ENCODE measurements at regions not wholly inside any gene's neighbourhood (a gene's known extent, or its start where the extent isn't known, plus 50 kb on each side); places are given as distances from the start of the nearest gene placed in this dataset.

GRCh38 chr2:181812106-181812743, 79.3 kb upstream of the ITPRID2 start:
- intact Hi-C loops (cut with DNase I; ENCODE audit: low total_unique reads) = no loop called here
- WGBS, 5 donors = 24 to 61% (median 39%) methylated on average over 2 of the region's 2 CpGs
- Histone ChIP-seq H3K27me3 (no peaks in the 10 kb centered on the region), H3K4me3 (no peak overlapping the region), H3K4me1 (peaks cover 0 to 43% (median 20%) of the 10 kb centered on the region in 4 donors), H3K27ac (peak overlapping the region in 4 of 5 donors; percentile 69 to 85 (median 81)), H3K9me3 (no peaks in the 10 kb centered on the region), H3K36me3 (no peaks in the 10 kb centered on the region)
- TF ChIP-seq, protein P1, sequence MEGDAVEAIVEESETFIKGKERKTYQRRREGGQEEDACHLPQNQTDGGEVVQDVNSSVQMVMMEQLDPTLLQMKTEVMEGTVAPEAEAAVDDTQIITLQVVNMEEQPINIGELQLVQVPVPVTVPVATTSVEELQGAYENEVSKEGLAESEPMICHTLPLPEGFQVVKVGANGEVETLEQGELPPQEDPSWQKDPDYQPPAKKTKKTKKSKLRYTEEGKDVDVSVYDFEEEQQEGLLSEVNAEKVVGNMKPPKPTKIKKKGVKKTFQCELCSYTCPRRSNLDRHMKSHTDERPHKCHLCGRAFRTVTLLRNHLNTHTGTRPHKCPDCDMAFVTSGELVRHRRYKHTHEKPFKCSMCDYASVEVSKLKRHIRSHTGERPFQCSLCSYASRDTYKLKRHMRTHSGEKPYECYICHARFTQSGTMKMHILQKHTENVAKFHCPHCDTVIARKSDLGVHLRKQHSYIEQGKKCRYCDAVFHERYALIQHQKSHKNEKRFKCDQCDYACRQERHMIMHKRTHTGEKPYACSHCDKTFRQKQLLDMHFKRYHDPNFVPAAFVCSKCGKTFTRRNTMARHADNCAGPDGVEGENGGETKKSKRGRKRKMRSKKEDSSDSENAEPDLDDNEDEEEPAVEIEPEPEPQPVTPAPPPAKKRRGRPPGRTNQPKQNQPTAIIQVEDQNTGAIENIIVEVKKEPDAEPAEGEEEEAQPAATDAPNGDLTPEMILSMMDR (IDR thresholded peaks at IDR 0.05) = no peak
- TF ChIP-seq POLR2AphosphoS5 (IDR thresholded peaks at IDR 0.05) = no peak
- no peak for TF ChIP-seq POLR2A (IDR thresholded peaks at IDR 0.05)
- TF ChIP-seq EP300 (IDR thresholded peaks at IDR 0.05) = no peak
- DNase-seq = no peak

GRCh38 chr2:181814057-181814491, 77.5 kb upstream of the ITPRID2 start:
- 65 to 79% (median 77%) methylated on average over 3 of the region's 3 CpGs for WGBS, 5 donors
- no peak overlapping the region for H3K4me3 ChIP-seq
- H3K4me1 ChIP-seq = peaks cover 0 to 37% (median 20%) of the 10 kb centered on the region in 4 donors
- DNase-seq = peak in 1 of 2 donors; percentile 73
- peak overlapping the region in 1 of 5 donors; percentile 24 for H3K27ac ChIP-seq
- TF ChIP-seq EP300 (IDR thresholded peaks at IDR 0.05) = no peak
- TF ChIP-seq POLR2AphosphoS5 (IDR thresholded peaks at IDR 0.05) = no peak
- TF ChIP-seq POLR2A (IDR thresholded peaks at IDR 0.05) = no peak
- TF ChIP-seq, protein P1 (IDR thresholded peaks at IDR 0.05) = no peak
- intact Hi-C loops (cut with DNase I; ENCODE audit: low total_unique reads) = no loop called here
- H3K36me3 ChIP-seq = no peaks in the 10 kb centered on the region
- H3K9me3 ChIP-seq = no peaks in the 10 kb centered on the region
- no peaks in the 10 kb centered on the region for H3K27me3 ChIP-seq

DNA sequence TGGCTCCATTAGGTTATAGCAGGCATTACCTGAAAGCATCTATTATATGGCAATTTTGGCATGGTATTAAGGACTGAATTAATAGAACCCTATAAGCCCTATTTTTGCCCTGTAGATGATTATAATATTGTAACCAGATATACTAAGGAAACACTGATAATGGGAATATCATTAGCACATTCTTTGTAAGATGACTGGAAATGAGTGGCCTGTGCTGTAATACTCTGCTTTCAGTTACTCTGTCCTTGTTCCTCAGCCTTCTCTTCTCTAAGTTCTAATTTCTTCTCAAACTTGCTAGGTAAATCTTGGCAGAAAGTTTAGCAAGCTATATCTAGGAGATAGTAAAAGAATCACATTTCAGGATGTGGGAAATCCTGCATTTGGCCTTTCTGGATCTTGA, 74.0 kb upstream of the ITPRID2 start:
- no peak for DNase-seq
- no peak overlapping the region for H3K27ac ChIP-seq
- intact Hi-C loops (cut with DNase I; ENCODE audit: low total_unique reads) = no loop called here
- H3K4me1 ChIP-seq = peaks cover 0 to 8% (median 2%) of the 10 kb centered on the region in 4 donors
- TF ChIP-seq, protein P1 (IDR thresholded peaks at IDR 0.05) = no peak
- TF ChIP-seq POLR2A (IDR thresholded peaks at IDR 0.05) (no peak), EP300 (IDR thresholded peaks at IDR 0.05) (no peak), POLR2AphosphoS5 (IDR thresholded peaks at IDR 0.05) (no peak)
- H3K4me3 ChIP-seq = no peak overlapping the region
- no peaks in the 10 kb centered on the region for H3K36me3 ChIP-seq
- H3K27me3 ChIP-seq = no peaks in the 10 kb centered on the region
- H3K9me3 ChIP-seq = no peaks in the 10 kb centered on the region

DNA sequence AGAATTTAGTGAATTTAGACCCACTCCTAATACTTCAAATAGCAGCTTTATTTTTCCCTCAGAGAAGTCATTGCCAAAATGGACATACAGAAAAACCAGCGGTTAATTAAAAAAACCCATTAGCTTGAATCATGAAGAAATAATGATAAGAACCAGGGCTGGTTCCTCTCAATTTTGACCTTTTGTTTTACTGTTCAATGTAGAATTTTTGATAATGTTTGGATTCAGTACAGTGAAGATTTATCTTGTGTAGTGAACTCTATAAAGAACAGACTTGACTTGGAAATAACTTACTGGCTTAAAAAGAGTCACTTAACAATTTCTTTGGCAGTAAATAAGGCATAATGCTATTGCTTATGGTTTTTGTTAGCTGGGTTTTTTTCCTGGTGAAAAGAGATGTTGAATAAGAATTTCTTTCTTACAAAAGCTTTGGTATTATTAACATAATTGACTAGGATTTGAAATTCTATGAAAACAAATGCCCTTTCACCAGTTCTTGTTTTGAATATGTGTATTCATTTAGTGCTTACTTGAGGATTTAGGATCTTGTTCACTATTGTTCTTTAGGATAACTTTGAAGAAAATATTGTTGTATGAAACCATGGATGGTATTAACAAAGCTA, 73.4 kb upstream of the ITPRID2 start:
- no peaks in the 10 kb centered on the region for H3K36me3 ChIP-seq
- no peak overlapping the region for H3K27ac ChIP-seq
- H3K27me3 ChIP-seq = no peaks in the 10 kb centered on the region
- peaks cover 0 to 8% (median 2%) of the 10 kb centered on the region in 4 donors for H3K4me1 ChIP-seq
- intact Hi-C loops (cut with DNase I; ENCODE audit: low total_unique reads) = no loop called here
- peak in 1 of 2 donors; percentile 28 for DNase-seq
- WGBS, 5 donors = 41 to 88% (median 82%) methylated on average over 1 of the region's 1 CpG
- H3K9me3 ChIP-seq = no peaks in the 10 kb centered on the region
- TF ChIP-seq, protein P1 (IDR thresholded peaks at IDR 0.05) = no peak
- TF ChIP-seq POLR2AphosphoS5 (IDR thresholded peaks at IDR 0.05) (no peak), EP300 (IDR thresholded peaks at IDR 0.05) (no peak), POLR2A (IDR thresholded peaks at IDR 0.05) (no peak)
- H3K4me3 ChIP-seq = no peak overlapping the region

All from stomach (tissue), 8 donors.